Stimulated activated naive B cell treated with anti-CD40 and anti-IgM and Interleukin-4, amounts not matched to agents 10 μg/mL and 1 μg/mL and 100 μg/mL, for 72 hours (primary cell): ENCODE measurements at regions not wholly inside any gene's neighbourhood (a gene's known extent, or its start where the extent isn't known, plus 50 kb on each side); places are given as distances from the start of the nearest gene placed in this dataset.
"Not testable (repeated sequence)": the region's sequence is repeated elsewhere in the genome, so short reads cannot be mapped to it uniquely, and the experiment has no call there.

Source experiments
- ATAC-seq, 2 donors: fragments of 150-1000 bp; cut with Tn5 transposase; replicated peaks; 2 replicates each; pipeline ENCODE4 v1.10.0; 2021; ENCODE audit warnings: moderate library complexity in 1 of 2
- DNase-seq: peaks from one replicate; pipeline ENCODE4 v3.0.0; 2021
- H3K27ac Mint-ChIP-seq: one replicate; pipeline ENCODE4 v1.8.0; 2022; ENCODE audit warnings: mild to moderate bottlenecking, mixed read lengths
- H3K27me3 Mint-ChIP-seq, 2 donors: one replicate each; pipeline ENCODE4 v1.8.0; 2022; ENCODE audit warnings: mixed read lengths in 2 of 2
- H3K36me3 Mint-ChIP-seq, 2 donors: one replicate each; pipeline ENCODE4 v1.8.0; 2022; ENCODE audit warnings: mixed read lengths in 2 of 2, mild to moderate bottlenecking in 1 of 2
- H3K4me1 Mint-ChIP-seq, 2 donors: one replicate each; pipeline ENCODE4 v1.8.0; 2022; ENCODE audit warnings: mixed read lengths in 2 of 2, mild to moderate bottlenecking in 1 of 2
- H3K4me3 Mint-ChIP-seq, 2 donors: one replicate each; pipeline ENCODE4 v1.8.0; 2022; ENCODE audit warnings: mild to moderate bottlenecking in 2 of 2, mixed read lengths in 2 of 2, moderate library complexity in 1 of 2
- H3K9me3 Mint-ChIP-seq, 2 donors: one replicate each; pipeline ENCODE4 v1.8.0; 2022; ENCODE audit warnings: mixed read lengths in 2 of 2, mild to moderate bottlenecking in 1 of 2

DNA sequence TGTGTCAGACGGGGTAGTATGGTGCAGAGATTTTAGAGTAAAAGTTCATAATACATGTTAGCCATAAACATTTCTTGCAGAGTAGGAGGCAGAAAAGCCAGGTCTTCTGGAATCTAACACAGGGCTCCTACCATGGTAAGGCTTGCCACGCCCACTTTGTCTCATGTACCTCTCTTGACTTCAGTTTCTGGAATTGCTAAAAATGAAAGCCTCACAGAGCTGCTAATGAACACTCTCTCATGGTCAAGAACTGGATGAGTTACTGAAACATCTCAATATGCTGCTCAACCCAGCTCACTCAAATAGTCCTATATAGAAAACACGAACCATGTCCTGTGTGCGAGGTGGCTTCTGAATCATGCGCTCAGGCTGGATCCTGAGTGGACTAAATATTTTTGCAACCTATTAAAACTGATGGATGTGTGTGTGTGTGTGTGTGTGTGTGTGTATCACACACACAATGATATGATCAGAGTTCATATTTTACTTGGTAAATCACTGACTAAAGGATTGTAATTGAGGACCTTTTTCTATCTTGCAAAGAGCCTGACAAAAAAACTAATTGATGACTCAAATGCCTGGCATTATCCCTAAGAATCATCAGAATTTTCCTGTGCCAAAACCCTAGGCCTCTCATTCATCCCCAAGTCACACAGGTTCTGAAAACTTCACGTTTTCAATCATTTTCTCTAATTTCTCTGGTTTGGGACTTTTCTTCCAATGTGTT lies 1306.6 kb downstream of the XPNPEP1 start:
- DNase-seq (no peak), ATAC-seq (no peak)
- H3K27ac Mint-ChIP-seq: no peak overlapping the region
- H3K27me3 Mint-ChIP-seq: no peaks in the 10 kb centered on the region
- no peaks in the 10 kb centered on the region for H3K4me1 Mint-ChIP-seq
- H3K9me3 Mint-ChIP-seq: peaks cover 0 to 3% of the 10 kb centered on the region in 2 donors
- no peaks in the 10 kb centered on the region for H3K36me3 Mint-ChIP-seq
- no peak overlapping the region for H3K4me3 Mint-ChIP-seq

DNA sequence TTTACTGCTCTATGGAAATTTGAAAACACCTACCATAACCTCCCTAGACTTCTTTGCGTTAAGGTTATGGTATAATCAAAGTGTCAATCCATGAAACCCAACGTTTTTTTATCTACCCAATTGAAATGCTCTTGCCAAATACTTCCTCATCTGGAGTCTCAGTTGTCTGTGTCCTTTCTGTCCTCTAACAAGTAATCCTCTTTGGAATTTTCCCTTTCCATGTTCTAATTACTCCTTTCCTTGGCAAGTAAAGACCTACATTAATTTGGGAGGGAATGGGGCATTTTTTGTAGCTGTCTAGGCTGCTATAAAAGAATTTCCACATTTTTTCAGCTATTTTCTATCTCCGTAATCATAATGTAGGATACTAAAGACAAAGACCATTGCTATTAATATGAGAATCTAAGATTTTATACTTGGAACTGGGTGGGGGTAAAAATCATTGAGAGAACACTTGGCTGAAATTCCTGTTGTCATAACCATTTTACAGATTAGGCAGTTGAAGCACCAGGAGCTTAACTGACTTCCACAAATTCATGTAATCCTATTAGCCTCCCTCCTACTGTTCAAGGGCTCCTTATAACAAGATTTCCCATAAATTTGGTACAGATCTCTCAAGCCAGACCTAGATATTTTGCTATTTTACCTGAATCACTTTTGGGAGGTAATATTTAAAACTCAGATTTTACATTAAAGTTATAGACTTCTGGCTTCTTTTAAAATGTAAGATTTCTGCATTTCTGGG lies 1307.6 kb downstream of the XPNPEP1 start:
- Mint-ChIP-seq H3K4me3 (no peak overlapping the region), H3K4me1 (no peaks in the 10 kb centered on the region), H3K36me3 (no peaks in the 10 kb centered on the region), H3K9me3 (no peaks in the 10 kb centered on the region), H3K27ac (no peak overlapping the region), H3K27me3 (no peaks in the 10 kb centered on the region)
- DNase-seq (no peak), ATAC-seq (no peak)

DNA sequence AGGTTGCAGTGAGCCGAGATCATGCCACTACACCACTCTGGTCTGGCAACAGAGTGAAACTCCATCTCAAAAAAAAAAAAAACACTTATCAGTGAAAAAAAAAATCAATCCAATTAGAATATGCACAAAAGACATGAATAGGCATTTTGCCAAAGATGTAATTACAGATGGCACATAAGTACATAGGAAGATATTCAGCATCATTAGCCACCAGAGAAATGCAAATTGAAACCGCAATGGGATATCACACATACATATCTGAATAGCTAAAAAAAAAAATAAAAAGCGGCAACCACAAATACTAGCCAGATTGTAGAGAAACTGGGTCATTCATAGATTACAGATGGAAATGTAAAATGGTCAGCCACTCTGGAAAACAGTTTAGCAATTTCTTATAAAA lies 1310.8 kb downstream of the XPNPEP1 start:
- Mint-ChIP-seq H3K4me3 (no peak overlapping the region), H3K4me1 (no peaks in the 10 kb centered on the region), H3K9me3 (peaks cover 1 to 2% of the 10 kb centered on the region in 2 donors), H3K36me3 (no peaks in the 10 kb centered on the region), H3K27me3 (no peaks in the 10 kb centered on the region), H3K27ac (no peak overlapping the region)
- ATAC-seq (no peak), DNase-seq (no peak)

DNA sequence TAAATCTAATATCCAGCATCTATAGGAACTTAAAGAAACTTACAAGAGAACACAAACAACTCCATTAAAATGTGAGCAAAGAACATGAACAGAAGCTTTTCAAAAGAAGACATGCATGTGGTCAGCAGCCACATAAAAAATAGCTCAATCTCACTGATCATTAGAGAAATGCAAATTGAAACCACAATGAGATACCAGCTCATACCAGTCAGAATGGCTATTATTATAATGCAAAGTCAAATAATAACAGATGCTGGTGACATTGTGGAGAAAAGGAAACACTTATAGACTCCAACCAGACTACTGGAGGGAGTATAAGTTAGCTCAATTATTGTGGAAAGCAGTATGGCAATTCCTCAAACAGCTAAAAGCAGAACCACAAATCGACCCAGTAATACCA lies 1314.5 kb downstream of the XPNPEP1 start:
- no peak overlapping the region for H3K27ac Mint-ChIP-seq
- peaks cover 6 to 10% of the 10 kb centered on the region in 2 donors for H3K9me3 Mint-ChIP-seq
- no peaks in the 10 kb centered on the region for H3K4me1 Mint-ChIP-seq
- DNase-seq (no peak), ATAC-seq (no peak)
- no peaks in the 10 kb centered on the region for H3K36me3 Mint-ChIP-seq
- H3K4me3 Mint-ChIP-seq: no peak overlapping the region
- H3K27me3 Mint-ChIP-seq: no peaks in the 10 kb centered on the region

GRCh38 chr10:108601851-108602250 lies 1321.5 kb downstream of the XPNPEP1 start:
- Mint-ChIP-seq H3K27me3 (no peaks in the 10 kb centered on the region), H3K4me3 (no peak overlapping the region), H3K36me3 (no peaks in the 10 kb centered on the region), H3K9me3 (peaks cover 0 to 5% of the 10 kb centered on the region in 2 donors), H3K27ac (no peak overlapping the region), H3K4me1 (no peaks in the 10 kb centered on the region)
- DNase-seq (no peak), ATAC-seq (no peak)

GRCh38 chr10:108600511-108600910 lies 1322.8 kb downstream of the XPNPEP1 start:
- not testable (repeated sequence) for H3K9me3 Mint-ChIP-seq, H3K27ac Mint-ChIP-seq, H3K27me3 Mint-ChIP-seq, H3K4me1 Mint-ChIP-seq, H3K4me3 Mint-ChIP-seq, H3K36me3 Mint-ChIP-seq, DNase-seq, ATAC-seq

- H3K36me3 Mint-ChIP-seq, H3K4me1 Mint-ChIP-seq, H3K27me3 Mint-ChIP-seq, H3K9me3 Mint-ChIP-seq, ATAC-seq, DNase-seq: not testable (repeated sequence)
- Mint-ChIP-seq H3K27ac (peak overlapping the region; percentile 59), H3K4me3 (peak overlapping the region in 1 of 2 donors; percentile 68)
Observed at GRCh38 chr10:108599317-108599716, 1324.0 kb downstream of the XPNPEP1 start.

DNA sequence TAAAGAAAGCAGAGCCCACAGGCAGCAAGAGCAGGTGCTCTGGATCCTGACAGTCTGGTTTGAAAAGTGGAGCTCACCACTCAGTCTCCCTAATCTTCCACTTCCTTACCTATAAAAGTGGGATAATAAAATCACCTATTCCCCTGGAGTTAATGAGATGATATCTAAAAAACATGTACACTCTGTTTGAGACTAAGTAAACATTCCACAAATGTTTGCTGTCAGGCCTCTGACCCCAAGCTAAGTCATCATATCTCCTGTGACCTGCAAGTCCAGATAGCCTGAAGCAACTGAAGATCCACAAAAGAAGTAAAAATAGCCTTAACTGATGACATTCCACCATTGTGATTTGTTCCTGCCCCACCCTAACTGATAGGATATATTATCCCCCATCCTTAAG lies 1324.5 kb downstream of the XPNPEP1 start:
- Mint-ChIP-seq H3K27me3 (no peaks in the 10 kb centered on the region), H3K4me3 (no peak overlapping the region), H3K9me3 (no peaks in the 10 kb centered on the region), H3K27ac (no peak overlapping the region), H3K36me3 (no peaks in the 10 kb centered on the region), H3K4me1 (no peaks in the 10 kb centered on the region)
- no peak for ATAC-seq
- no peak for DNase-seq

GRCh38 chr10:108598320-108598695 lies 1325.0 kb downstream of the XPNPEP1 start:
- ATAC-seq: no peak

DNA sequence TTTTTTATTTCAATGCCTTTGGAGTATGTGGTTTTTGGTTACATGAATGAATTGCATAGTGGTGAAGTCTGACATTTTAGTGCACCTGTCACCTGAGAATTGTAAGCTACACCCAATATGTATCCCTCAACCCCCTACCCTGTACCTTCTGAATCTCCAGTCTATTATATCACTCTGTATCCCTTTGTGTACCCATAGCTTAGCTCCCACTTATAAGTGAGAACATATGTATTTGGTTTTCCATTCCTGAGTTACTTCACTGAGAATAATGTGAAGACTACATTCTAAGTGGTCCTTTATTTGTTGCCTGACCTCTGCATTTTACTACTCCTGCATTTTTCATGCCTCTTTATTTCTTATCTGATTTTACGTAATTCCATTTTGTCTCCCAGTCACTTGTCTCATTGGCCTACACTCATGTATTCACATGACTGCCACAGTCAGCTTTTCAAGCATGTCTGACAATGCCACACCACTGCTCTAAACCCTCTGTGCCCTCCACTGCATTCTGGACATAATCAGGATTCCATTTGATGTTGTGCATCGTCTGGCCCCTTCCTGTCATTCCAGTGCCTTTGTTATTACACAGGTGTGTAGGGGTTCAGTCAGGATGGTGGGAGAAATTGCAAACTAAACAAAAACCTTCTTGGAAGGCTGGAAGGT lies 1325.5 kb downstream of the XPNPEP1 start:
- ATAC-seq (no peak), DNase-seq (no peak)
- H3K4me3 Mint-ChIP-seq: no peak overlapping the region
- H3K36me3 Mint-ChIP-seq: no peaks in the 10 kb centered on the region
- no peaks in the 10 kb centered on the region for H3K9me3 Mint-ChIP-seq
- no peak overlapping the region for H3K27ac Mint-ChIP-seq
- H3K4me1 Mint-ChIP-seq: no peaks in the 10 kb centered on the region
- H3K27me3 Mint-ChIP-seq: no peaks in the 10 kb centered on the region

More at GRCh38 chr10:108598320-108598695, 1325.0 kb downstream of the XPNPEP1 start:
- Mint-ChIP-seq H3K4me3 (no peak overlapping the region), H3K9me3 (no peaks in the 10 kb centered on the region), H3K4me1 (no peaks in the 10 kb centered on the region), H3K27me3 (no peaks in the 10 kb centered on the region), H3K36me3 (no peaks in the 10 kb centered on the region), H3K27ac (no peak overlapping the region)
- DNase-seq: no peak

DNA sequence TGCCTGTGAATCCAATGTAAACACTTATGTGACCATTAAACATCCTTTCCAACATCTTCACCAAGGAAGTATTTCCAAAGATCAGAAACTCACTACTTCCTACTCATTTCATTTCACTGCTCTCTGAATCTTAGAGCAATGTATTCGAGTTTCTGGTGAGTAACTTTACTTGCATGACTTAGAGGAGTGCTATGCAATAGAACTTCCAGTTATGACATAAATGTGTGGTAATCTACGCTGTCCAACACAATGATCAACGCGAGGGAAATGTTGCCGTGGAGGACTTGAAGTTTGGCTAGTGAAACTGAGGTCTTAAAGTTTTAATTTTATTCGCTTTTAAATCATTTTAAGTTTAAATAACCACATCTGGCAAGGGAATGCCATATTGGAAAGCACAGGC lies 1326.3 kb downstream of the XPNPEP1 start:
- H3K4me1 Mint-ChIP-seq: no peaks in the 10 kb centered on the region
- H3K9me3 Mint-ChIP-seq: peaks cover 0 to 1% of the 10 kb centered on the region in 2 donors
- no peak for DNase-seq
- H3K4me3 Mint-ChIP-seq: no peak overlapping the region
- no peak for ATAC-seq
- no peaks in the 10 kb centered on the region for H3K27me3 Mint-ChIP-seq
- H3K27ac Mint-ChIP-seq: no peak overlapping the region
- no peaks in the 10 kb centered on the region for H3K36me3 Mint-ChIP-seq

GRCh38 chr10:108592956-108593355 lies 1330.4 kb downstream of the XPNPEP1 start:
- Mint-ChIP-seq H3K4me3 (no peak overlapping the region), H3K4me1 (no peaks in the 10 kb centered on the region), H3K9me3 (peaks cover 0 to 1% of the 10 kb centered on the region in 2 donors), H3K36me3 (no peaks in the 10 kb centered on the region), H3K27me3 (no peaks in the 10 kb centered on the region), H3K27ac (no peak overlapping the region)
- ATAC-seq: no peak
- no peak for DNase-seq

- peaks cover 0 to 1% of the 10 kb centered on the region in 2 donors for H3K9me3 Mint-ChIP-seq
- no peak for DNase-seq
- no peaks in the 10 kb centered on the region for H3K36me3 Mint-ChIP-seq
- H3K4me3 Mint-ChIP-seq: no peak overlapping the region
- ATAC-seq: no peak
- H3K27me3 Mint-ChIP-seq: no peaks in the 10 kb centered on the region
- no peak overlapping the region for H3K27ac Mint-ChIP-seq
- H3K4me1 Mint-ChIP-seq: no peaks in the 10 kb centered on the region
Observed at GRCh38 chr10:108591417-108591816, 1331.9 kb downstream of the XPNPEP1 start.

- Mint-ChIP-seq H3K9me3 (peaks cover 0 to 2% of the 10 kb centered on the region in 2 donors), H3K4me3 (no peak overlapping the region), H3K27me3 (no peaks in the 10 kb centered on the region), H3K27ac (no peak overlapping the region), H3K36me3 (no peaks in the 10 kb centered on the region), H3K4me1 (no peaks in the 10 kb centered on the region)
- DNase-seq (no peak), ATAC-seq (no peak)
Observed at GRCh38 chr10:108586424-108586823, 1336.9 kb downstream of the XPNPEP1 start.

GRCh38 chr10:108583877-108584276 lies 1339.4 kb downstream of the XPNPEP1 start:
- no peak overlapping the region for H3K27ac Mint-ChIP-seq
- peaks cover 0 to 5% of the 10 kb centered on the region in 2 donors for H3K9me3 Mint-ChIP-seq
- DNase-seq: no peak
- no peak overlapping the region for H3K4me3 Mint-ChIP-seq
- no peak for ATAC-seq
- H3K36me3 Mint-ChIP-seq: no peaks in the 10 kb centered on the region
- H3K4me1 Mint-ChIP-seq: no peaks in the 10 kb centered on the region
- no peaks in the 10 kb centered on the region for H3K27me3 Mint-ChIP-seq
